ENCODE measurements at regions not wholly inside any gene's neighbourhood (a gene's known extent, or its start where the extent isn't known, plus 50 kb on each side); places are given as distances from the start of the nearest gene placed in this dataset.

DNA sequence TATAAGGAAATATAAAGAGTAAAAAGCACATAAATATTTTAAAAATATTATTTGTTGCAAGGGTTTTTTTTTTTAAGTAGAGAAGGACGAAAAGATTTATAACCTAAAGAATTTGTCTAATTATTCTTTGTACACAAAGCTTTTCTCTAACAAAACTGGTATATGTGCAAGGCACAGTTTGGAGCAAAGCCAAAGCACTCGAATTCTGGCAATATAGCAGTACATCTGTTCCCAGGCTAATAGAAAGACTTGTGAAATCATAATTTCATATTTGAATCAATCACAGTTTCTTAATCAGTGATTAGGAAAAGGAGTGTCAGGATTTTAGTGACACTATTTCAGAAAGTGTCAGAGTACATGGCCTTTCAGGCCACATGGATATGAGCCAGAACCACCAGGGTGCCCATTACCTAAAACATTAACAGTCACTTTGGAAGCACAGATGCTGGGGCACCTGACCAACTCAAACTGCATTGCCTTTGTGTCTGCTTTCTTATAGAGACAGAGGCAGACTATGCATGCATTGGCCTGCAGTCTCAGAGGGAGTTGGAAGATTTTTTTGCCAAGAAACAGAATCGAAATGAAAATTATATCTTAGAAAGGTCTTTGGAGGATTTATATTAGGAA is 651.8 kb upstream of the SGO1 start:
- TF ChIP-seq, protein P1, sequence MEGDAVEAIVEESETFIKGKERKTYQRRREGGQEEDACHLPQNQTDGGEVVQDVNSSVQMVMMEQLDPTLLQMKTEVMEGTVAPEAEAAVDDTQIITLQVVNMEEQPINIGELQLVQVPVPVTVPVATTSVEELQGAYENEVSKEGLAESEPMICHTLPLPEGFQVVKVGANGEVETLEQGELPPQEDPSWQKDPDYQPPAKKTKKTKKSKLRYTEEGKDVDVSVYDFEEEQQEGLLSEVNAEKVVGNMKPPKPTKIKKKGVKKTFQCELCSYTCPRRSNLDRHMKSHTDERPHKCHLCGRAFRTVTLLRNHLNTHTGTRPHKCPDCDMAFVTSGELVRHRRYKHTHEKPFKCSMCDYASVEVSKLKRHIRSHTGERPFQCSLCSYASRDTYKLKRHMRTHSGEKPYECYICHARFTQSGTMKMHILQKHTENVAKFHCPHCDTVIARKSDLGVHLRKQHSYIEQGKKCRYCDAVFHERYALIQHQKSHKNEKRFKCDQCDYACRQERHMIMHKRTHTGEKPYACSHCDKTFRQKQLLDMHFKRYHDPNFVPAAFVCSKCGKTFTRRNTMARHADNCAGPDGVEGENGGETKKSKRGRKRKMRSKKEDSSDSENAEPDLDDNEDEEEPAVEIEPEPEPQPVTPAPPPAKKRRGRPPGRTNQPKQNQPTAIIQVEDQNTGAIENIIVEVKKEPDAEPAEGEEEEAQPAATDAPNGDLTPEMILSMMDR (IDR thresholded peaks at IDR 0.05): no peak
- TF ChIP-seq EZH2 (IDR thresholded peaks at IDR 0.05) (no peak), EZH2phosphoT487 (IDR thresholded peaks at IDR 0.05) (no peak)
